Cardiac fibroblast (primary cell): ENCODE measurements at regions not wholly inside any gene's neighbourhood (a gene's known extent, or its start where the extent isn't known, plus 50 kb on each side); places are given as distances from the start of the nearest gene placed in this dataset.
"Not testable (repeated sequence)": the region's sequence is repeated elsewhere in the genome, so short reads cannot be mapped to it uniquely, and the experiment has no call there.

Experiments used
- DNase-seq, 2 donors: peaks; one replicate each; pipeline versions ENCODE4 v3.0.0 to v3.0.0-alpha.2; 2010; ENCODE audit warnings: low read depth in 2 of 2
- H3K4me3 ChIP-seq, 2 donors: replicated peaks in 1 of 2; 1 replicate in 1 of 2; 2 replicates in 1 of 2; pipeline ENCODE4 v1.5.1; 2011; ENCODE audit warnings: low read depth in 2 of 2, low read length in 2 of 2, mild to moderate bottlenecking in 2 of 2, moderate library complexity in 1 of 2
- CTCF ChIP-seq: IDR thresholded peaks from one replicate; pipeline ENCODE4 v1.5.1; 2011; ENCODE audit warnings: low read depth, mild to moderate bottlenecking, low read length, inconsistent platforms

- no peak for TF ChIP-seq CTCF
- DNase-seq, result no peak
- no peak overlapping the region for H3K4me3 ChIP-seq
Observed at GRCh38 chr1:182166750-182167149, 105.2 kb upstream of the ZNF648 start.

GRCh38 chr1:182166321-182166720 lies 104.8 kb upstream of the ZNF648 start:
- H3K4me3 ChIP-seq, result no peak overlapping the region
- no peak for TF ChIP-seq CTCF
- no peak for DNase-seq

GRCh38 chr1:182164273-182164672 lies 102.8 kb upstream of the ZNF648 start:
- H3K4me3 ChIP-seq, result no peak overlapping the region
- no peak for DNase-seq
- TF ChIP-seq CTCF, result no peak

DNA sequence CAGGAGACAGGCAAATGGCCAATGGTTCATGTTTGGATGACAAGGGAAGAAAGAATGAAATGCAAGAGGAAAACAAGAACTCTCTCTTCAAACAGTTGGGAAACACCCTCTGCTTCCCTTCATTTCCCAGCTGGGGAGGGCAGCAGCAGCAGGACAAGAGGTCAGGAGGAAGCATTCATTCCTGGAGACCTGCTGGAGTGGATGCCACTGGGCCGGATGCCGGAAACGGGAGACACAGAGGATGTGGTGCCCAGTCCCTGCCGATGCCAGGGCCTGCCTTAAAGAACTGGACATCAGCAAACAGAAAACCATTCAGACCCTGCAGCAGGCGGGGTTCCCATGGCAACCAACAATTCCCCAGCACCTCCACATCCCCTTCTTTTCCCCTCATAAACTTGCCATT lies 102.3 kb upstream of the ZNF648 start:
- no peak for TF ChIP-seq CTCF
- no peak overlapping the region for H3K4me3 ChIP-seq
- no peak for DNase-seq

- no peak for DNase-seq
- no peak overlapping the region for H3K4me3 ChIP-seq
- TF ChIP-seq CTCF, result no peak
Observed at GRCh38 chr1:182159443-182159842, 97.9 kb upstream of the ZNF648 start.

DNA sequence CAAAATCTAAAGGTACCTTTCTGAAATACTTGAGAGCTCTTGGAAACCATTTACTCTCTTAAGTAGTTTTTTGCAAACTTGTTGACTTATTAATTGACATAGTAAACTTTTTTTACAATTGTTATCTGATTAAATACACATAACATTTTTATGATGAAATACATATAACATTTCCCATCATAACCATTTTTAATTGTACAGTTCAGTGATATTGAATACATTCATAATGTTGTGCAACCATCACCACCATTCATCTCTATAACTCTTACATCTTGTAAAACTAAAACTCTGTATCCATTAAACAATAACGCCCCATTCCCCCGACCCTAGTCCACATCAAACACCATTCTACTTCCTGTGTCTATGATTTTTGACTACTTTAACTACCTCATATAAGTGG lies 95.7 kb upstream of the ZNF648 start:
- no peak overlapping the region for H3K4me3 ChIP-seq

DNA sequence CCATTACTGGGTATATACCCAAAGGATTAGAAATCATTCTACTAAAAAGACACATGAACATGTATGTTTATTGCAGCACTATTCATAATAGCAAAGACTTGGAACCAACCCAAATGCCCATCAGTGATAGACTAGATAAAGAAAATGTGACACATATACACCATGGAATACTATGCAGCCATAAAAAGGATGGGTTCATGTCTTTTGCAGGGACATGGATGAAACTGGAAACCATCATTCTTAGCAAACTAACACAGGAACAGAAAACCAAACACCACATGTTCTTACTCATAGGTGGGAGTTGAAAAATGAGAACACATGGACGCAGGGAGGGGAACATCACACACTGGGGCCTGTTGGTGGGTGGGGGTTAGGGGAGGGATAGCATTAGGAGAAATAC lies 92.9 kb upstream of the ZNF648 start:
- H3K4me3 ChIP-seq, DNase-seq: not testable (repeated sequence)

More for the DNA sequence above, 95.7 kb upstream of the ZNF648 start:
- DNase-seq, result no peak
- no peak for TF ChIP-seq CTCF
